Right lobe of liver (tissue), 4 donors: ENCODE measurements at regions not wholly inside any gene's neighbourhood (a gene's known extent, or its start where the extent isn't known, plus 50 kb on each side); places are given as distances from the start of the nearest gene placed in this dataset.

ENCODE experiments used
- POLR2A ChIP-seq: fragments of 450-650 bp; IDR thresholded peaks from one replicate; pipeline ENCODE4 v1.6.1; 2017; ENCODE audit warnings: antibody characterized with exemption, mild to moderate bottlenecking
- TF ChIP-seq, protein P1 (sequence below), 4 donors: fragments of 200-600 bp in 3 of 4; fragments of 450-650 bp in 1 of 4; IDR thresholded peaks; one replicate each; pipeline versions ENCODE4 v1.5.1 to v1.8.0; 2016 to 2022; ENCODE audit warnings: antibody characterized with exemption in 4 of 4, mild to moderate bottlenecking in 2 of 4
- donor health status: DM: no; HTN: no; CAD: no.
- donor health status: DM: no; HTN: no; CAD: no.
- donor health status: DM: no; HTN: yes; CAD: no.

DNA sequence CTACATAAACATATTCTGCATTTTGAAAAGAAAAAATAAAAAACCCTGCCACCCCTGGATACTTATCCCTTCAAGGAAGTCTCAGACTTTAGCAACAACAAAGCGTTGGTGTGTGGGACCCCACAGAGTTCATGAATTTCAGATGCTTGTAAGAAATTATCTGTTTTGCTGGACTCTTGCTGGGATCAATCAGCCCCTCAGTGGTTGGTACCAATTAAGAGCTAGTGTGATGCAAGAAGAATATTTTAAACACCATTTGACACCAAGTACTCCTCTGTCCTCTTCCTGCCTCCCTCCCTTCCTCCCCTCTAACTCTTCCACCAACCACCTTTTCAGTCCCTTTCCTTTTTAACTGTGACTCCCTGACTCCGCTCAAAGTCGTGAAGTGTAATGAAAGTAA, 51.5 kb downstream of the SST start:
- TF ChIP-seq, protein P1, sequence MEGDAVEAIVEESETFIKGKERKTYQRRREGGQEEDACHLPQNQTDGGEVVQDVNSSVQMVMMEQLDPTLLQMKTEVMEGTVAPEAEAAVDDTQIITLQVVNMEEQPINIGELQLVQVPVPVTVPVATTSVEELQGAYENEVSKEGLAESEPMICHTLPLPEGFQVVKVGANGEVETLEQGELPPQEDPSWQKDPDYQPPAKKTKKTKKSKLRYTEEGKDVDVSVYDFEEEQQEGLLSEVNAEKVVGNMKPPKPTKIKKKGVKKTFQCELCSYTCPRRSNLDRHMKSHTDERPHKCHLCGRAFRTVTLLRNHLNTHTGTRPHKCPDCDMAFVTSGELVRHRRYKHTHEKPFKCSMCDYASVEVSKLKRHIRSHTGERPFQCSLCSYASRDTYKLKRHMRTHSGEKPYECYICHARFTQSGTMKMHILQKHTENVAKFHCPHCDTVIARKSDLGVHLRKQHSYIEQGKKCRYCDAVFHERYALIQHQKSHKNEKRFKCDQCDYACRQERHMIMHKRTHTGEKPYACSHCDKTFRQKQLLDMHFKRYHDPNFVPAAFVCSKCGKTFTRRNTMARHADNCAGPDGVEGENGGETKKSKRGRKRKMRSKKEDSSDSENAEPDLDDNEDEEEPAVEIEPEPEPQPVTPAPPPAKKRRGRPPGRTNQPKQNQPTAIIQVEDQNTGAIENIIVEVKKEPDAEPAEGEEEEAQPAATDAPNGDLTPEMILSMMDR (IDR thresholded peaks at IDR 0.05): no peak
- no peak for TF ChIP-seq POLR2A
